ENCODE measurements at regions not wholly inside any gene's neighbourhood (a gene's known extent, or its start where the extent isn't known, plus 50 kb on each side); places are given as distances from the start of the nearest gene placed in this dataset.
"Not testable (repeated sequence)": the region's sequence is repeated elsewhere in the genome, so short reads cannot be mapped to it uniquely, and the experiment has no call there.

GRCh38 chr3:71926262-71926600 lies 141.3 kb upstream of the PROK2 start:
- H3K27ac ChIP-seq (ENCODE audit: low read length): no peak overlapping the region
- H3K4me1 ChIP-seq (ENCODE audit: control insufficient read depth, insufficient read depth, low read length): peaks cover 4% of the 10 kb centered on the region
- no peak overlapping the region for H3K4me3 ChIP-seq (ENCODE audit: low read length)
- H3K27me3 ChIP-seq (ENCODE audit: control insufficient read depth, insufficient read depth, low read length): peaks cover 4% of the 10 kb centered on the region
- DNase-seq: peak; percentile 45 to 59
- no CpG with 5 or more reads among the region's 2 CpGs for WGBS (ENCODE audit: insufficient coverage, low lambda C conversion rate)
- no peaks in the 10 kb centered on the region for H3K9me3 ChIP-seq (ENCODE audit: control insufficient read depth, low read depth, low read length)
- H3K36me3 ChIP-seq (ENCODE audit: control insufficient read depth, insufficient read depth, low read length): no peaks in the 10 kb centered on the region

GRCh38 chr3:71925511-71926261 lies 140.7 kb upstream of the PROK2 start:
- not testable (repeated sequence) for H3K9me3 ChIP-seq (ENCODE audit: control insufficient read depth, low read depth, low read length); H3K4me3 ChIP-seq (ENCODE audit: low read length); H3K36me3 ChIP-seq (ENCODE audit: control insufficient read depth, insufficient read depth, low read length); DNase-seq; H3K27me3 ChIP-seq (ENCODE audit: control insufficient read depth, insufficient read depth, low read length); H3K4me1 ChIP-seq (ENCODE audit: control insufficient read depth, insufficient read depth, low read length); H3K27ac ChIP-seq (ENCODE audit: low read length)
- WGBS (ENCODE audit: insufficient coverage, low lambda C conversion rate): 33% methylated on average over 3 of the region's 13 CpGs

- Histone ChIP-seq H3K36me3 (ENCODE audit: control insufficient read depth, insufficient read depth, low read length) (no peaks in the 10 kb centered on the region), H3K27me3 (ENCODE audit: control insufficient read depth, insufficient read depth, low read length) (peaks cover 4% of the 10 kb centered on the region), H3K4me3 (ENCODE audit: low read length) (no peak overlapping the region), H3K27ac (ENCODE audit: low read length) (no peak overlapping the region), H3K9me3 (ENCODE audit: control insufficient read depth, low read depth, low read length) (no peaks in the 10 kb centered on the region), H3K4me1 (ENCODE audit: control insufficient read depth, insufficient read depth, low read length) (peaks cover 4% of the 10 kb centered on the region)
- WGBS (ENCODE audit: insufficient coverage, low lambda C conversion rate): no CpG with 5 or more reads among the region's 2 CpGs
- no peak for DNase-seq
These were observed 139.8 kb upstream of the PROK2 start for GRCh38 chr3:71924721-71925120.

- no CpG with 5 or more reads among the region's 1 CpG for WGBS (ENCODE audit: insufficient coverage, low lambda C conversion rate)
- peaks cover 4% of the 10 kb centered on the region for H3K4me1 ChIP-seq (ENCODE audit: control insufficient read depth, insufficient read depth, low read length)
- H3K27ac ChIP-seq (ENCODE audit: low read length): no peak overlapping the region
- no peak overlapping the region for H3K4me3 ChIP-seq (ENCODE audit: low read length)
- H3K36me3 ChIP-seq (ENCODE audit: control insufficient read depth, insufficient read depth, low read length): no peaks in the 10 kb centered on the region
- no peaks in the 10 kb centered on the region for H3K9me3 ChIP-seq (ENCODE audit: control insufficient read depth, low read depth, low read length)
- no peak for DNase-seq
- H3K27me3 ChIP-seq (ENCODE audit: control insufficient read depth, insufficient read depth, low read length): peaks cover 4% of the 10 kb centered on the region
These were observed 136.1 kb upstream of the PROK2 start for GRCh38 chr3:71921036-71921435.

GRCh38 chr3:71919572-71919971 lies 134.6 kb upstream of the PROK2 start:
- H3K36me3 ChIP-seq (ENCODE audit: control insufficient read depth, insufficient read depth, low read length): no peaks in the 10 kb centered on the region
- H3K27me3 ChIP-seq (ENCODE audit: control insufficient read depth, insufficient read depth, low read length): peaks cover 3% of the 10 kb centered on the region
- H3K4me3 ChIP-seq (ENCODE audit: low read length): no peak overlapping the region
- H3K4me1 ChIP-seq (ENCODE audit: control insufficient read depth, insufficient read depth, low read length): peaks cover 4% of the 10 kb centered on the region
- no peak overlapping the region for H3K27ac ChIP-seq (ENCODE audit: low read length)
- WGBS (ENCODE audit: insufficient coverage, low lambda C conversion rate): no CpG with 5 or more reads among the region's 3 CpGs
- H3K9me3 ChIP-seq (ENCODE audit: control insufficient read depth, low read depth, low read length): no peaks in the 10 kb centered on the region
- no peak for DNase-seq

GRCh38 chr3:71917545-71917944 lies 132.6 kb upstream of the PROK2 start:
- Histone ChIP-seq H3K36me3 (ENCODE audit: control insufficient read depth, insufficient read depth, low read length) (no peaks in the 10 kb centered on the region), H3K9me3 (ENCODE audit: control insufficient read depth, low read depth, low read length) (no peaks in the 10 kb centered on the region), H3K27me3 (ENCODE audit: control insufficient read depth, insufficient read depth, low read length) (no peaks in the 10 kb centered on the region), H3K27ac (ENCODE audit: low read length) (no peak overlapping the region), H3K4me3 (ENCODE audit: low read length) (no peak overlapping the region), H3K4me1 (ENCODE audit: control insufficient read depth, insufficient read depth, low read length) (peaks cover 4% of the 10 kb centered on the region)
- WGBS (ENCODE audit: insufficient coverage, low lambda C conversion rate): no CpG with 5 or more reads among the region's 2 CpGs
- no peak for DNase-seq

- no peak for DNase-seq
- Histone ChIP-seq H3K27ac (ENCODE audit: low read length) (no peak overlapping the region), H3K9me3 (ENCODE audit: control insufficient read depth, low read depth, low read length) (no peaks in the 10 kb centered on the region), H3K4me3 (ENCODE audit: low read length) (no peak overlapping the region), H3K36me3 (ENCODE audit: control insufficient read depth, insufficient read depth, low read length) (no peaks in the 10 kb centered on the region), H3K4me1 (ENCODE audit: control insufficient read depth, insufficient read depth, low read length) (no peaks in the 10 kb centered on the region), H3K27me3 (ENCODE audit: control insufficient read depth, insufficient read depth, low read length) (no peaks in the 10 kb centered on the region)
- no CpG with 5 or more reads among the region's 5 CpGs for WGBS (ENCODE audit: insufficient coverage, low lambda C conversion rate)
These were observed 131.9 kb upstream of the PROK2 start for GRCh38 chr3:71916747-71917369.

- DNase-seq: no peak
- H3K9me3 ChIP-seq (ENCODE audit: control insufficient read depth, low read depth, low read length): no peaks in the 10 kb centered on the region
- no peak overlapping the region for H3K4me3 ChIP-seq (ENCODE audit: low read length)
- 42% methylated on average over 2 of the region's 7 CpGs for WGBS (ENCODE audit: insufficient coverage, low lambda C conversion rate)
- H3K27ac ChIP-seq (ENCODE audit: low read length): no peak overlapping the region
- no peaks in the 10 kb centered on the region for H3K36me3 ChIP-seq (ENCODE audit: control insufficient read depth, insufficient read depth, low read length)
- peaks cover 11% of the 10 kb centered on the region for H3K27me3 ChIP-seq (ENCODE audit: control insufficient read depth, insufficient read depth, low read length)
- no peaks in the 10 kb centered on the region for H3K4me1 ChIP-seq (ENCODE audit: control insufficient read depth, insufficient read depth, low read length)
These were observed 128.0 kb upstream of the PROK2 start for GRCh38 chr3:71912839-71913495.

GRCh38 chr3:71910108-71910507 lies 125.2 kb upstream of the PROK2 start:
- DNase-seq: no peak
- Histone ChIP-seq H3K27ac (ENCODE audit: low read length) (no peak overlapping the region), H3K4me3 (ENCODE audit: low read length) (no peak overlapping the region), H3K36me3 (ENCODE audit: control insufficient read depth, insufficient read depth, low read length) (no peaks in the 10 kb centered on the region), H3K27me3 (ENCODE audit: control insufficient read depth, insufficient read depth, low read length) (peaks cover 17% of the 10 kb centered on the region), H3K9me3 (ENCODE audit: control insufficient read depth, low read depth, low read length) (no peaks in the 10 kb centered on the region), H3K4me1 (ENCODE audit: control insufficient read depth, insufficient read depth, low read length) (no peaks in the 10 kb centered on the region)
- WGBS (ENCODE audit: insufficient coverage, low lambda C conversion rate): no CpG with 5 or more reads among the region's 4 CpGs

GRCh38 chr3:71907996-71908395 lies 123.0 kb upstream of the PROK2 start:
- Histone ChIP-seq H3K4me1 (ENCODE audit: control insufficient read depth, insufficient read depth, low read length) (no peaks in the 10 kb centered on the region), H3K36me3 (ENCODE audit: control insufficient read depth, insufficient read depth, low read length) (no peaks in the 10 kb centered on the region), H3K4me3 (ENCODE audit: low read length) (no peak overlapping the region), H3K9me3 (ENCODE audit: control insufficient read depth, low read depth, low read length) (no peaks in the 10 kb centered on the region), H3K27ac (ENCODE audit: low read length) (no peak overlapping the region), H3K27me3 (ENCODE audit: control insufficient read depth, insufficient read depth, low read length) (peaks cover 17% of the 10 kb centered on the region)
- WGBS (ENCODE audit: insufficient coverage, low lambda C conversion rate): no CpG with 5 or more reads among the region's 14 CpGs
- peak in 1 of 2 donors; percentile 17 for DNase-seq
